ENCODE measurements at regions not wholly inside any gene's neighbourhood (a gene's known extent, or its start where the extent isn't known, plus 50 kb on each side); places are given as distances from the start of the nearest gene placed in this dataset.

- Histone ChIP-seq H3K4me3 (ENCODE audit: low read length) (no peak overlapping the region), H3K27ac (ENCODE audit: low read length) (no peak overlapping the region), H3K9me3 (ENCODE audit: control insufficient read depth, low read depth, low read length) (no peaks in the 10 kb centered on the region), H3K4me1 (ENCODE audit: control insufficient read depth, insufficient read depth, low read length) (no peaks in the 10 kb centered on the region), H3K27me3 (ENCODE audit: control insufficient read depth, insufficient read depth, low read length) (no peaks in the 10 kb centered on the region), H3K36me3 (ENCODE audit: control insufficient read depth, insufficient read depth, low read length) (no peaks in the 10 kb centered on the region)
- WGBS (ENCODE audit: insufficient coverage, low lambda C conversion rate): 75% methylated on average over 1 of the region's 2 CpGs
- DNase-seq: no peak
Observed at GRCh38 chr7:118762451-118762850, 537.9 kb downstream of the ANKRD7 start.

- H3K4me1 ChIP-seq (ENCODE audit: control insufficient read depth, insufficient read depth, low read length): no peaks in the 10 kb centered on the region
- no peaks in the 10 kb centered on the region for H3K36me3 ChIP-seq (ENCODE audit: control insufficient read depth, insufficient read depth, low read length)
- WGBS (ENCODE audit: insufficient coverage, low lambda C conversion rate): 100% methylated on average over 1 of the region's 4 CpGs
- no peak for DNase-seq
- H3K9me3 ChIP-seq (ENCODE audit: control insufficient read depth, low read depth, low read length): no peaks in the 10 kb centered on the region
- H3K4me3 ChIP-seq (ENCODE audit: low read length): no peak overlapping the region
- no peaks in the 10 kb centered on the region for H3K27me3 ChIP-seq (ENCODE audit: control insufficient read depth, insufficient read depth, low read length)
- no peak overlapping the region for H3K27ac ChIP-seq (ENCODE audit: low read length)
Observed at GRCh38 chr7:118764221-118764620, 539.7 kb downstream of the ANKRD7 start.

GRCh38 chr7:118771672-118772071 is 547.2 kb downstream of the ANKRD7 start:
- Histone ChIP-seq H3K27ac (ENCODE audit: low read length) (no peak overlapping the region), H3K27me3 (ENCODE audit: control insufficient read depth, insufficient read depth, low read length) (no peaks in the 10 kb centered on the region), H3K36me3 (ENCODE audit: control insufficient read depth, insufficient read depth, low read length) (no peaks in the 10 kb centered on the region), H3K9me3 (ENCODE audit: control insufficient read depth, low read depth, low read length) (no peaks in the 10 kb centered on the region), H3K4me3 (ENCODE audit: low read length) (no peak overlapping the region), H3K4me1 (ENCODE audit: control insufficient read depth, insufficient read depth, low read length) (no peaks in the 10 kb centered on the region)
- DNase-seq: no peak

- Histone ChIP-seq H3K27ac (ENCODE audit: low read length) (no peak overlapping the region), H3K4me3 (ENCODE audit: low read length) (no peak overlapping the region), H3K9me3 (ENCODE audit: control insufficient read depth, low read depth, low read length) (no peaks in the 10 kb centered on the region), H3K27me3 (ENCODE audit: control insufficient read depth, insufficient read depth, low read length) (no peaks in the 10 kb centered on the region), H3K4me1 (ENCODE audit: control insufficient read depth, insufficient read depth, low read length) (no peaks in the 10 kb centered on the region), H3K36me3 (ENCODE audit: control insufficient read depth, insufficient read depth, low read length) (no peaks in the 10 kb centered on the region)
- no peak for DNase-seq
- WGBS (ENCODE audit: insufficient coverage, low lambda C conversion rate): no CpG with 5 or more reads among the region's 1 CpG
Observed at GRCh38 chr7:118777308-118777707, 552.8 kb downstream of the ANKRD7 start.

GRCh38 chr7:118792682-118793081 is 568.2 kb downstream of the ANKRD7 start:
- whole genome bisulfite sequencing (ENCODE audit: insufficient coverage, low lambda C conversion rate): no CpG with 5 or more reads among the region's 4 CpGs
- no peaks in the 10 kb centered on the region for H3K9me3 ChIP-seq (ENCODE audit: control insufficient read depth, low read depth, low read length)
- DNase-seq: no peak

GRCh38 chr7:118793582-118793981 is 569.1 kb downstream of the ANKRD7 start:
- no peak overlapping the region for H3K4me3 ChIP-seq (ENCODE audit: low read length)
- H3K27ac ChIP-seq (ENCODE audit: low read length): no peak overlapping the region
- no peaks in the 10 kb centered on the region for H3K9me3 ChIP-seq (ENCODE audit: control insufficient read depth, low read depth, low read length)
- no peaks in the 10 kb centered on the region for H3K27me3 ChIP-seq (ENCODE audit: control insufficient read depth, insufficient read depth, low read length)
- no peaks in the 10 kb centered on the region for H3K36me3 ChIP-seq (ENCODE audit: control insufficient read depth, insufficient read depth, low read length)
- no peak for DNase-seq
- no peaks in the 10 kb centered on the region for H3K4me1 ChIP-seq (ENCODE audit: control insufficient read depth, insufficient read depth, low read length)
- 63% methylated on average over 1 of the region's 1 CpG for WGBS (ENCODE audit: insufficient coverage, low lambda C conversion rate)

More at GRCh38 chr7:118792682-118793081, 568.2 kb downstream of the ANKRD7 start:
- Histone ChIP-seq H3K4me3 (ENCODE audit: low read length) (no peak overlapping the region), H3K27ac (ENCODE audit: low read length) (no peak overlapping the region), H3K27me3 (ENCODE audit: control insufficient read depth, insufficient read depth, low read length) (no peaks in the 10 kb centered on the region), H3K4me1 (ENCODE audit: control insufficient read depth, insufficient read depth, low read length) (no peaks in the 10 kb centered on the region), H3K36me3 (ENCODE audit: control insufficient read depth, insufficient read depth, low read length) (no peaks in the 10 kb centered on the region)

- no CpG with 5 or more reads among the region's 1 CpG for WGBS (ENCODE audit: insufficient coverage, low lambda C conversion rate)
- no peaks in the 10 kb centered on the region for H3K4me1 ChIP-seq (ENCODE audit: control insufficient read depth, insufficient read depth, low read length)
- DNase-seq: no peak
- no peak overlapping the region for H3K4me3 ChIP-seq (ENCODE audit: low read length)
- no peaks in the 10 kb centered on the region for H3K36me3 ChIP-seq (ENCODE audit: control insufficient read depth, insufficient read depth, low read length)
- no peaks in the 10 kb centered on the region for H3K27me3 ChIP-seq (ENCODE audit: control insufficient read depth, insufficient read depth, low read length)
- H3K27ac ChIP-seq (ENCODE audit: low read length): no peak overlapping the region
- no peaks in the 10 kb centered on the region for H3K9me3 ChIP-seq (ENCODE audit: control insufficient read depth, low read depth, low read length)
Observed at GRCh38 chr7:118794419-118794818, 569.9 kb downstream of the ANKRD7 start.

- no peaks in the 10 kb centered on the region for H3K36me3 ChIP-seq (ENCODE audit: control insufficient read depth, insufficient read depth, low read length)
- H3K9me3 ChIP-seq (ENCODE audit: control insufficient read depth, low read depth, low read length): no peaks in the 10 kb centered on the region
- no peaks in the 10 kb centered on the region for H3K4me1 ChIP-seq (ENCODE audit: control insufficient read depth, insufficient read depth, low read length)
- H3K27ac ChIP-seq (ENCODE audit: low read length): no peak overlapping the region
- no peaks in the 10 kb centered on the region for H3K27me3 ChIP-seq (ENCODE audit: control insufficient read depth, insufficient read depth, low read length)
- no peak for DNase-seq
- 60% methylated on average over 1 of the region's 2 CpGs for WGBS (ENCODE audit: insufficient coverage, low lambda C conversion rate)
- no peak overlapping the region for H3K4me3 ChIP-seq (ENCODE audit: low read length)
Observed at GRCh38 chr7:118801366-118801765, 576.9 kb downstream of the ANKRD7 start.

GRCh38 chr7:118802726-118803125 is 578.2 kb downstream of the ANKRD7 start:
- Histone ChIP-seq H3K27me3 (ENCODE audit: control insufficient read depth, insufficient read depth, low read length) (no peaks in the 10 kb centered on the region), H3K4me1 (ENCODE audit: control insufficient read depth, insufficient read depth, low read length) (no peaks in the 10 kb centered on the region), H3K36me3 (ENCODE audit: control insufficient read depth, insufficient read depth, low read length) (no peaks in the 10 kb centered on the region), H3K27ac (ENCODE audit: low read length) (no peak overlapping the region), H3K9me3 (ENCODE audit: control insufficient read depth, low read depth, low read length) (no peaks in the 10 kb centered on the region), H3K4me3 (ENCODE audit: low read length) (no peak overlapping the region)
- no peak for DNase-seq
- WGBS (ENCODE audit: insufficient coverage, low lambda C conversion rate): no CpG with 5 or more reads among the region's 2 CpGs

GRCh38 chr7:118826246-118826645 is 601.7 kb downstream of the ANKRD7 start:
- no CpG with 5 or more reads among the region's 1 CpG for WGBS (ENCODE audit: insufficient coverage, low lambda C conversion rate)
- Histone ChIP-seq H3K36me3 (ENCODE audit: control insufficient read depth, insufficient read depth, low read length) (no peaks in the 10 kb centered on the region), H3K27me3 (ENCODE audit: control insufficient read depth, insufficient read depth, low read length) (no peaks in the 10 kb centered on the region), H3K4me3 (ENCODE audit: low read length) (no peak overlapping the region), H3K27ac (ENCODE audit: low read length) (no peak overlapping the region), H3K4me1 (ENCODE audit: control insufficient read depth, insufficient read depth, low read length) (no peaks in the 10 kb centered on the region), H3K9me3 (ENCODE audit: control insufficient read depth, low read depth, low read length) (no peaks in the 10 kb centered on the region)
- DNase-seq: no peak

GRCh38 chr7:118836933-118837332 is 612.4 kb downstream of the ANKRD7 start:
- Histone ChIP-seq H3K4me3 (ENCODE audit: low read length) (no peak overlapping the region), H3K27ac (ENCODE audit: low read length) (no peak overlapping the region), H3K36me3 (ENCODE audit: control insufficient read depth, insufficient read depth, low read length) (no peaks in the 10 kb centered on the region), H3K27me3 (ENCODE audit: control insufficient read depth, insufficient read depth, low read length) (no peaks in the 10 kb centered on the region), H3K4me1 (ENCODE audit: control insufficient read depth, insufficient read depth, low read length) (no peaks in the 10 kb centered on the region), H3K9me3 (ENCODE audit: control insufficient read depth, low read depth, low read length) (no peaks in the 10 kb centered on the region)
- no peak for DNase-seq
- WGBS (ENCODE audit: insufficient coverage, low lambda C conversion rate): no CpG with 5 or more reads among the region's 2 CpGs

All from large intestine (tissue), 3 donors.